LNCaP clone FGC (cell line): ENCODE measurements at regions not wholly inside any gene's neighbourhood (a gene's known extent, or its start where the extent isn't known, plus 50 kb on each side); places are given as distances from the start of the nearest gene placed in this dataset.
"Not testable (repeated sequence)": the region's sequence is repeated elsewhere in the genome, so short reads cannot be mapped to it uniquely, and the experiment has no call there.

Experiments used
- DNase-seq: peaks from one replicate; pipeline ENCODE4 v3.0.0-alpha.2; 2011; ENCODE audit warnings: low read depth
- H3K4me3 ChIP-seq: 2 replicates; pipeline ENCODE4 v1.5.1; 2011; ENCODE audit warnings: mild to moderate bottlenecking, low read depth, low read length, control low read depth
- TF ChIP-seq, protein P1 (sequence below): IDR thresholded peaks from 2 replicates; pipeline ENCODE4 v1.5.1; 2012; ENCODE audit warnings: mild to moderate bottlenecking; ENCODE audit not compliant: control insufficient read depth, insufficient read depth; ENCODE audit errors: extremely low read depth

DNA sequence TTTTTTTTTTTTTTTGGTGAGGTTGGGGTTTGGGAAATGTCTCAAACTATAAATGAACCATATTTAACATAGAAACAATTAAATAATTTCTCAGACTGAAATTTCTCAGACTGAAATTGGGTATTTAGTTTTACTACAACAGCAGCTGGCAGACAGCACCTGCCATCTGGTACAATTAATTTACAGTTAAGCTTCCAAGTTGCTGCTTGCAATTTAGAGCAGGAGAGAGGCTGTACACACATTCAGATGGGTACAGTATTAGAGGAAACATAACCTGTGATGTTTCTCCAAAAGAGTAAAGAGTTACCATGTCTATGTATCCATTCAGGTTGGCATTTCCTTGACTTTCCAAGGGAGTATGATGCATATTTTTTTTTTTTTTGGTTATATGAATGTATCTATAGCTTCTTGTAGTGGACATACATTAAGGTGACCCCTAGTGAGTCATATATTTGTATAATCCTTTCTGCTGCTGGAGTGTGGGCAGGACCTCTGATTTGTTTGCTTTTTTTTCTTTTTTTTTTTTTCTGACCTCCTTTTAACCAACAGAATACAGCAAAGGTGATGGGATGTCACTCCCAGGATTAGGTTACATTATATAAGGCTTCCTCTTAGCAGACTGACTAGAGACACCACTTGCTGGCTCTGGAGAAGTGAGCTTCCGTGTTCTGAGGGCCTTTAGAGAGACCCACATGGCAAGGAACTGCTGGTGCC lies 201.7 kb downstream of the PTH2R start:
- H3K4me3 ChIP-seq = no peak overlapping the region
- no peak for DNase-seq
- TF ChIP-seq, protein P1, sequence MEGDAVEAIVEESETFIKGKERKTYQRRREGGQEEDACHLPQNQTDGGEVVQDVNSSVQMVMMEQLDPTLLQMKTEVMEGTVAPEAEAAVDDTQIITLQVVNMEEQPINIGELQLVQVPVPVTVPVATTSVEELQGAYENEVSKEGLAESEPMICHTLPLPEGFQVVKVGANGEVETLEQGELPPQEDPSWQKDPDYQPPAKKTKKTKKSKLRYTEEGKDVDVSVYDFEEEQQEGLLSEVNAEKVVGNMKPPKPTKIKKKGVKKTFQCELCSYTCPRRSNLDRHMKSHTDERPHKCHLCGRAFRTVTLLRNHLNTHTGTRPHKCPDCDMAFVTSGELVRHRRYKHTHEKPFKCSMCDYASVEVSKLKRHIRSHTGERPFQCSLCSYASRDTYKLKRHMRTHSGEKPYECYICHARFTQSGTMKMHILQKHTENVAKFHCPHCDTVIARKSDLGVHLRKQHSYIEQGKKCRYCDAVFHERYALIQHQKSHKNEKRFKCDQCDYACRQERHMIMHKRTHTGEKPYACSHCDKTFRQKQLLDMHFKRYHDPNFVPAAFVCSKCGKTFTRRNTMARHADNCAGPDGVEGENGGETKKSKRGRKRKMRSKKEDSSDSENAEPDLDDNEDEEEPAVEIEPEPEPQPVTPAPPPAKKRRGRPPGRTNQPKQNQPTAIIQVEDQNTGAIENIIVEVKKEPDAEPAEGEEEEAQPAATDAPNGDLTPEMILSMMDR = no peak

DNA sequence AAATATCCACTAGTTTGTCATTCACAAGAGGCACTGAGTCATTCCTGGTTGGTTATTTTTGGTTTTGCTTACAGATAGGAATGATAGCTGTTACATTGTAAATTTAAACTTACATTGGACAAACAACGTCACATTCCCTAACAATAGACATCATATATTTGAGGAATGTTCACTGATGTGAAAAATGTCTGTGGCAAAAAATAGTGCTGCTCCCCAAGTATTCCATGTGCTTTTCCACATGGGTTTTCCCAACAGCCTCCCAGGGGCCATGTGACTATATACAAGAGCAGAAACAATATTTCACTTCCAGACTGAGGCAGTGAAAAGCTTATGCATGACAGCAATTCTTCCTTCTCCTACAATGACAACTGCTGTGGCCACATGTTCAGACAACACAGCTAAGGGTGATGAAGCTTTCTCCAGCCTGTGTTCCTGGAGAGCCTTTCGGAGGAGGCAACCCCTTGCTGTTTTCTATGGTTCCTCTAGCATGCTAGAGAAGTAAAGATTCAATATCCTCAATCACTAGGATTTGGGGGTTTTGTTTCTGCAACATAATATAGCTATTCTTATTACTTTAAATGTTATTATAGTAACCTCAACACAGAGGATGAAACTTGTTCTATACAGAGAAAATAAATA lies 202.7 kb downstream of the PTH2R start:
- TF ChIP-seq, protein P1 = no peak
- no peak for DNase-seq
- no peak overlapping the region for H3K4me3 ChIP-seq

DNA sequence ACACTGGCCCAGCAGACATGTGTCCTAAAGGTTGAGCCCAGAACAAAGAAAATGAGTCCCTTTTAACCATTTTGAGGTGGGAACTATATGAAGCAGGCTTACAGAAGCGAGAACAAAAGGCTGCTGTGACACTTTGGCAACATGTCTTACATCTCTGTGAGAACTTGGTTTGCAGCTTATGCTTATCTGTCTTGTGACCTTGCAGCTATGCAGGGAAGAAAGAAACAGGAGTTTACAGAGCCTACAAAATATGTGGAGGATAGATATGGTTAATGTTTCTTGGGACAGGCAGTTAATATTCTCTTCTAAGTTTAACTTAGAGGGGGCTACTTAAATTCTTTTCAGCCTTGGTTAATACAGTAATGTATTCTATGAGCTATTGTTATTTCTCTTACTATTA lies 209.1 kb downstream of the PTH2R start:
- DNase-seq, H3K4me3 ChIP-seq: not testable (repeated sequence)

DNA sequence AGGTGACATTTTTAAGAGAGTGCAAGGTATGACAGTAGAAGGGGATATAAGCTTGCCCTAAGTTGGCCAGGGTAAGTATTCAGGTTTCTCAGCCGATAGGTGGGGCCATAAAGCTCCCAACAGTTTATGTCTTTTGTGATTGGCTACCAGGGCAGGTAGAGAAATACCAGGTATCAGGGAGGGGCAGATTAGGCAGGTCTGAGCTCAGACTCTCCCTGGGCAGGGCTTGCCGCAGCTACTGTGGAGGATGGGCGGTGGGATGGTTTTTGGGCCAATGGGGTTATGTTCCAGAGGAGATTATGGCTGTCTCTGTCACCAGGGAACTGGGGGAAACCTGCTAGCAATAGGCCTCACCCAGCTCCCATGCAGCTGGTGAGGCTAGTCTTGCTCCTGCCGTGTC lies 211.6 kb downstream of the PTH2R start:
- TF ChIP-seq, protein P1 = no peak
- no peak for DNase-seq
- H3K4me3 ChIP-seq = no peak overlapping the region

DNA sequence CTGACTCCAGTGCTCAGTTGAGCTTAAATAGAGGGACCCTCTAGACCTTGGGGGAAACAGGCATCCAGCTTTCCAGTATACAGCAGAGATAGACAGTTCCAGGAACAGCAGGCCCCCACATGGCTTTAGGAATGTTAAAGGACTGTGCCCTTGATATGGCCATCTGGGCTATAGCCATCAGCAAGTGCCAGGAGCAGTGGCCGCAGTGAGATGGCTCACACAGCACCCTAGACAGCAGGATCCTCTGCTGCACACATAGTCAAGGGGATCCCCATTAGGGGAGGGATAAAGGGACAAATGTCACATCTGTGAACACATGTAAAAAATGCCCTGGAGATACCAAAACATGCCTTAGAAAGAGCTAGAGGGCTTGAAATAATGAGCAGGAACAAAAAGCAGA lies 213.4 kb downstream of the PTH2R start:
- no peak overlapping the region for H3K4me3 ChIP-seq
- TF ChIP-seq, protein P1 = no peak
- no peak for DNase-seq

DNA sequence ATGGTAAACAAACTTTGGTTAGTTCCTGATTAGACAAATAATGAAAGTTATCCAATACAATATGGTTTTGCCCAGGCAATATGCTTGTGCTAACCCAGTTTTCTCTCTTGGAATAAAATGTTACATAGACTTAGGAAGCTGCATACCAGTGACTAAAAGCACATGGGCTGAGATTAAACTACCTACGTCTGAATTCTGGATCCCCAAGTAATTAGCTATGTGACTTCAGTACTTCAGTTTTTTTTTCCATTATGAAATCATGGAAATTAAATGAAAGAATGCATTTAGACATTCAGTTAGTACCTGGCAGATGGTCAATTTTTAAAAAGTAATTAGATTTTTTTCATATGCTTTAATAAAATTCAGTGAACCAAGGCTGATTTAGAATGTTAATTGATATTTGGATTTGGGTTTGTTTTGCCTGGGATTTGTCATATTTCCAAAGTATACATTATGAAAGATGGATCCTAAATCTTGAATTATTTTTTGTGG lies 213.9 kb downstream of the PTH2R start:
- TF ChIP-seq, protein P1 = no peak
- DNase-seq = no peak
- H3K4me3 ChIP-seq = no peak overlapping the region

DNA sequence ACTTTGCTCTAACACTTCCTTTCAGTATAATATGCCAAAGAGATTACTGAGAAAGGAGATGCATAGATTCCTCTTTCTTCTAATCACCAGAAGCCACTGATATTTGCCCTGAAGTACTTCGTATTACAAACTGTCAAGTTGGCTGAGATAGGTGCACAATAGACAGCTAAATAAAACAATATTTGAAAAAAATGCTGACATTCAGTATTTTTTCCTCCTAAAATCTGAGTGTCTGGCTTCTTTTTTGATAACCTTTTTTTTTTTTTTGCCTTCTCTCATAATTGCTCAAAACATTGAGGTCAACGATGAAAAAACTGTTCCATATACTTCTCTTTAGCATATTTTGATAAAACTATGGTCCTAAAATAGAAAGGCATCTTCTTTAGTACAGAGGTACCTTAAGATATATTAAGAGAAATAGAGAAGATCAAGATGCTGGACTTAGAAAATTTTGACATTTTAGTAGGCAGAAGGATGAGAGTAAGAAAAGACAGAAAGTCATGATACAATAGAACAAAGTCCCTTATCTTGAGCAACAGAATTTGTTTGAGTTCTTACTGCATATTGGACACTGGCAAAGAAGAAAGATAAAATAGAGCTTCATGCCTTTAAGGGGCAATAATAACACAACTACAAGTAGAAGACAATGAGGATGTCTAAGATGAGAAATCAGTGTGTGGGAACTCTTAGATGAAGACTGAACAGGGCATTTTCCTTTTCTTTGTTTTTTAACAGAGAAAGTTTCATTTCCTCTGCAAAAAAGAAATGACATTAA lies 220.7 kb downstream of the PTH2R start:
- no peak overlapping the region for H3K4me3 ChIP-seq
- TF ChIP-seq, protein P1 = no peak
- DNase-seq = no peak
